ENCODE measurements at regions not wholly inside any gene's neighbourhood (a gene's known extent, or its start where the extent isn't known, plus 50 kb on each side); places are given as distances from the start of the nearest gene placed in this dataset.

GRCh38 chr9:88746743-88747398 is 211.9 kb downstream of the NXNL2 start (continued):
- TF ChIP-seq, protein P1, sequence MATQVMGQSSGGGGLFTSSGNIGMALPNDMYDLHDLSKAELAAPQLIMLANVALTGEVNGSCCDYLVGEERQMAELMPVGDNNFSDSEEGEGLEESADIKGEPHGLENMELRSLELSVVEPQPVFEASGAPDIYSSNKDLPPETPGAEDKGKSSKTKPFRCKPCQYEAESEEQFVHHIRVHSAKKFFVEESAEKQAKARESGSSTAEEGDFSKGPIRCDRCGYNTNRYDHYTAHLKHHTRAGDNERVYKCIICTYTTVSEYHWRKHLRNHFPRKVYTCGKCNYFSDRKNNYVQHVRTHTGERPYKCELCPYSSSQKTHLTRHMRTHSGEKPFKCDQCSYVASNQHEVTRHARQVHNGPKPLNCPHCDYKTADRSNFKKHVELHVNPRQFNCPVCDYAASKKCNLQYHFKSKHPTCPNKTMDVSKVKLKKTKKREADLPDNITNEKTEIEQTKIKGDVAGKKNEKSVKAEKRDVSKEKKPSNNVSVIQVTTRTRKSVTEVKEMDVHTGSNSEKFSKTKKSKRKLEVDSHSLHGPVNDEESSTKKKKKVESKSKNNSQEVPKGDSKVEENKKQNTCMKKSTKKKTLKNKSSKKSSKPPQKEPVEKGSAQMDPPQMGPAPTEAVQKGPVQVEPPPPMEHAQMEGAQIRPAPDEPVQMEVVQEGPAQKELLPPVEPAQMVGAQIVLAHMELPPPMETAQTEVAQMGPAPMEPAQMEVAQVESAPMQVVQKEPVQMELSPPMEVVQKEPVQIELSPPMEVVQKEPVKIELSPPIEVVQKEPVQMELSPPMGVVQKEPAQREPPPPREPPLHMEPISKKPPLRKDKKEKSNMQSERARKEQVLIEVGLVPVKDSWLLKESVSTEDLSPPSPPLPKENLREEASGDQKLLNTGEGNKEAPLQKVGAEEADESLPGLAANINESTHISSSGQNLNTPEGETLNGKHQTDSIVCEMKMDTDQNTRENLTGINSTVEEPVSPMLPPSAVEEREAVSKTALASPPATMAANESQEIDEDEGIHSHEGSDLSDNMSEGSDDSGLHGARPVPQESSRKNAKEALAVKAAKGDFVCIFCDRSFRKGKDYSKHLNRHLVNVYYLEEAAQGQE (IDR thresholded peaks at IDR 0.05), result no peak

DNA sequence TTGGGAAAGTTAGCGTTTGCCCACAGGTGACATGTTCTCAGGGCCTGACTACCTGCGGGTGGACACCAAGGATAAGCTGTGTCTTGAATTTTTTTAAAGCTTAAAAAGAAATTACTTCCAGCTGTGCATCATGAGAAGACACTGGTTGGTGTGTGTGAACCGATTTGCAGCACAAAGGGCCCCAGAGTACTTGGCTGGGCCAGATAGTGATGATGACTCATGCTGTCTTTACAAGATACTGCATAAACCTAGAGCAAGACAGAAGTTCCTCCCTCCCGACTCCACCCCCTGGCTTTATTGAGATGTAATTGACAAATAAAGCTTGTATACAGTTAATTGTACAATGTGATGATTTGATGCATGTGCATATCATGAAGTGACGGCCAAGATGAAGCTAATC is 212.8 kb downstream of the NXNL2 start:
- no peak for DNase-seq (ENCODE audit: low spot score)
- Histone ChIP-seq H3K9ac (ENCODE audit: low read depth in 1 of 2, low read length in 2 of 2) (no peak overlapping the region), H3K27ac (ENCODE audit: low read depth in 1 of 2, low read length in 2 of 2) (peak overlapping the region in 1 of 2 donors; percentile 31), H3K4me3 (ENCODE audit: low read depth in 1 of 3, low read length in 3 of 3) (no peak overlapping the region), H3K36me3 (ENCODE audit: control insufficient read depth in 4 of 4, insufficient read depth in 3 of 4, low read depth in 1 of 4, low read length in 3 of 4) (no peaks in the 10 kb centered on the region), H3K4me1 (ENCODE audit: control insufficient read depth in 4 of 4, insufficient read depth in 4 of 4, low read length in 3 of 4) (peaks cover 0 to 6% (median 0%) of the 10 kb centered on the region in 4 donors), H3K27me3 (ENCODE audit: control insufficient read depth in 4 of 4, insufficient read depth in 4 of 4, low read length in 3 of 4) (peaks cover 0 to 2% (median 0%) of the 10 kb centered on the region in 4 donors), H3K9me3 (ENCODE audit: control insufficient read depth in 4 of 4, low read length in 3 of 4) (no peaks in the 10 kb centered on the region)
- WGBS, result 73% methylated on average over 5 of the region's 5 CpGs
- no peak for TF ChIP-seq YY1 (IDR thresholded peaks at IDR 0.05)
- TF ChIP-seq RXRA (IDR thresholded peaks at IDR 0.05), result no peak
- no peak for TF ChIP-seq HNF4G (IDR thresholded peaks at IDR 0.05)
- TF ChIP-seq GABPA (IDR thresholded peaks at IDR 0.05 in 1 of 2, conservative IDR thresholded peaks at IDR 0.05 in 1 of 2), result no peak
- TF ChIP-seq JUND (IDR thresholded peaks at IDR 0.05), result peak in 1 of 2 donors; percentile 22
- TF ChIP-seq NR2F2 (IDR thresholded peaks at IDR 0.05), result no peak
- TF ChIP-seq HNF4A (conservative IDR thresholded peaks at IDR 0.05), result no peak

GRCh38 chr9:88748566-88749261 is 213.7 kb downstream of the NXNL2 start:
- no peak overlapping the region for H3K4me3 ChIP-seq (ENCODE audit: low read depth in 1 of 3, low read length in 3 of 3)
- peaks cover 0 to 2% (median 0%) of the 10 kb centered on the region in 4 donors for H3K27me3 ChIP-seq (ENCODE audit: control insufficient read depth in 4 of 4, insufficient read depth in 4 of 4, low read length in 3 of 4)
- DNase-seq (ENCODE audit: low spot score), result no peak
- H3K27ac ChIP-seq (ENCODE audit: low read depth in 1 of 2, low read length in 2 of 2), result no peak overlapping the region
- TF ChIP-seq RXRA (IDR thresholded peaks at IDR 0.05) (peak in 1 of 2 donors; percentile 24), MAX (IDR thresholded peaks at IDR 0.05) (peak; percentile 16), HNF4A (conservative IDR thresholded peaks at IDR 0.05) (peak; percentile 13 to 68), HNF4G (IDR thresholded peaks at IDR 0.05) (no peak), TAF1 (conservative IDR thresholded peaks at IDR 0.05) (no peak), GABPA (IDR thresholded peaks at IDR 0.05 in 1 of 2, conservative IDR thresholded peaks at IDR 0.05 in 1 of 2) (no peak)
- TF ChIP-seq, protein P1 (IDR thresholded peaks at IDR 0.05), result no peak
- H3K9ac ChIP-seq (ENCODE audit: low read depth in 1 of 2, low read length in 2 of 2), result no peak overlapping the region
- no peaks in the 10 kb centered on the region for H3K36me3 ChIP-seq (ENCODE audit: control insufficient read depth in 4 of 4, insufficient read depth in 3 of 4, low read depth in 1 of 4, low read length in 3 of 4)
- H3K9me3 ChIP-seq (ENCODE audit: control insufficient read depth in 4 of 4, low read length in 3 of 4), result no peaks in the 10 kb centered on the region
- peaks cover 0 to 6% (median 0%) of the 10 kb centered on the region in 4 donors for H3K4me1 ChIP-seq (ENCODE audit: control insufficient read depth in 4 of 4, insufficient read depth in 4 of 4, low read length in 3 of 4)
- WGBS, result 64% methylated on average over 5 of the region's 5 CpGs

Data from liver (tissue), 7 donors.